Nephron progenitor cell (in vitro differentiated cells): ENCODE measurements at regions not wholly inside any gene's neighbourhood (a gene's known extent, or its start where the extent isn't known, plus 50 kb on each side); places are given as distances from the start of the nearest gene placed in this dataset.
A peak's percentile ranks its signal among the peaks of the same experiment; 100 is the strongest.
"Not testable (repeated sequence)": the region's sequence is repeated elsewhere in the genome, so short reads cannot be mapped to it uniquely, and the experiment has no call there.

Source experiments
- DNase-seq: peaks from one replicate; pipeline ENCODE4 v3.0.0; 2021
- H3K27ac Mint-ChIP-seq: 2 replicates; pipeline ENCODE4 v1.8.0; 2021; ENCODE audit warnings: mild to moderate bottlenecking, moderate library complexity, mixed read lengths
- H3K27me3 Mint-ChIP-seq: 2 replicates; pipeline ENCODE4 v1.8.0; 2021; ENCODE audit warnings: mild to moderate bottlenecking, low read depth, mixed read lengths; ENCODE audit not compliant: poor library complexity
- H3K36me3 Mint-ChIP-seq: 2 replicates; pipeline ENCODE4 v1.8.0; 2021; ENCODE audit warnings: low read depth, mixed read lengths
- H3K4me1 Mint-ChIP-seq: 2 replicates; pipeline ENCODE4 v1.8.0; 2021; ENCODE audit warnings: mixed read lengths
- H3K4me3 Mint-ChIP-seq: 2 replicates; pipeline ENCODE4 v1.8.0; 2021; ENCODE audit warnings: mild to moderate bottlenecking, moderate library complexity, mixed read lengths
- H3K9me3 Mint-ChIP-seq: 2 replicates; pipeline ENCODE4 v1.8.0; 2021; ENCODE audit warnings: mild to moderate bottlenecking, moderate library complexity, mixed read lengths
- TF ChIP-seq, protein P1 (sequence below): fragments of 200-600 bp; sonication (generic); IDR thresholded peaks from 2 replicates; pipeline ENCODE4 v1.5.0; 2021; ENCODE audit warnings: antibody characterized with exemption

DNA sequence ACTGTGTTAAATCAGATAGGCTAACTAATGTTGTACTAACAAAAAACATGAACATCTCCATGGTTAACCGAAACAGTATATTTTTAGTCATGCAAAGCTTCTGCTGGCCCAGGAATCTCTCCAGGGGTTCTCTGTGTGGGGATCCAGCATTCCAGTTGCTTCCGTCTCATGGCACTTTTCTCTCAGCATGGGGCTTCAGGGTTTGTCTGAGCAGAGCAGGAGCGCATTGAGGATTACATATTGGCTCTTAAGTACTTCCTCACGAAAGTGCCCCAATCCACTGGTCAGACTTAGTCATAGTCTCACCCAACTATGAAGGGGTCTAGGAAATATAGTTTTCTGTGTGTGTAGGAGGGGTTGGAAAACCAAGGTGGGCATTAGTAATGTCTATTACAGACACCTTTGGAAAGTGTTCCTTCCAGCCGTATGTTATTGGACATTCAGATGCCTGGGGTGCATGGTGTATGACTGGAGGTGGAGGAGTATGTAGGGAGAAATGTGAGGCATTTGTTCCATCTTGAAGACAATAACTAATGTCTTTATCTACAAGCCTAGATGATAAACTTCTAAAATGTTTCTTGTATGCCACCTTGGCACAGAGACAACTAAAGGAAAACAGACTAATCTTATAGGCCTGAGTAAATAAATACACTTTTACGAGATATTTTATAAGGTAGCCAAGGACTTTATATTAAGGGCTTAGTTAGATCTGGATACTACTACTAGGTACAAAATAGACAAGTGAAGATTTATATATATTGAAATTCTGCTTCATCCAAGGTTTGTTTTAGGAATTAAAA is 123.8 kb upstream of the ZEB2 start:
- Mint-ChIP-seq H3K27me3 (no peaks in the 10 kb centered on the region), H3K4me1 (peaks cover 7% of the 10 kb centered on the region), H3K4me3 (no peak overlapping the region), H3K27ac (peak overlapping the region; percentile 58), H3K9me3 (peaks cover 7% of the 10 kb centered on the region), H3K36me3 (no peaks in the 10 kb centered on the region)
- TF ChIP-seq, protein P1, sequence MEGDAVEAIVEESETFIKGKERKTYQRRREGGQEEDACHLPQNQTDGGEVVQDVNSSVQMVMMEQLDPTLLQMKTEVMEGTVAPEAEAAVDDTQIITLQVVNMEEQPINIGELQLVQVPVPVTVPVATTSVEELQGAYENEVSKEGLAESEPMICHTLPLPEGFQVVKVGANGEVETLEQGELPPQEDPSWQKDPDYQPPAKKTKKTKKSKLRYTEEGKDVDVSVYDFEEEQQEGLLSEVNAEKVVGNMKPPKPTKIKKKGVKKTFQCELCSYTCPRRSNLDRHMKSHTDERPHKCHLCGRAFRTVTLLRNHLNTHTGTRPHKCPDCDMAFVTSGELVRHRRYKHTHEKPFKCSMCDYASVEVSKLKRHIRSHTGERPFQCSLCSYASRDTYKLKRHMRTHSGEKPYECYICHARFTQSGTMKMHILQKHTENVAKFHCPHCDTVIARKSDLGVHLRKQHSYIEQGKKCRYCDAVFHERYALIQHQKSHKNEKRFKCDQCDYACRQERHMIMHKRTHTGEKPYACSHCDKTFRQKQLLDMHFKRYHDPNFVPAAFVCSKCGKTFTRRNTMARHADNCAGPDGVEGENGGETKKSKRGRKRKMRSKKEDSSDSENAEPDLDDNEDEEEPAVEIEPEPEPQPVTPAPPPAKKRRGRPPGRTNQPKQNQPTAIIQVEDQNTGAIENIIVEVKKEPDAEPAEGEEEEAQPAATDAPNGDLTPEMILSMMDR = no peak
- DNase-seq = no peak

DNA sequence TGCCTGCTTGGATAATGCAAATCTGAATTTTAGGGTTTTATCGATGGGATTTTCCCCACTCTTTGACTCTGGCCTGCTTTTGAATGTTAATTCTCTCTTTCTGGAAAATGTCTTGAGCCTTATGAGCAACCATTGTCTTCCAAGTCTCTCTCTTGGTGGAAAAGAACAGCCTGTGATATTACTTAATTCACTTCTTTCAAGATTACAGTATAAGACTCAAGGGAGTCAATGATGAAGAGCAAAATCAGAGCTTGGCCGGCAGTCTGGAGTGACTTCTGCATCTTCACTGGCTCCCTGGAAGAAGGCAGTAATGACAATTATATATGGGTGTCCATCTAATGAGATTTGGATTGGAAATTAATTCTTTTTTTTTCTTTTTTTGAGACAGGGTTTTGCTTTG is 122.9 kb upstream of the ZEB2 start:
- H3K4me1 Mint-ChIP-seq = peaks cover 5% of the 10 kb centered on the region
- TF ChIP-seq, protein P1 = no peak
- no peaks in the 10 kb centered on the region for H3K36me3 Mint-ChIP-seq
- H3K9me3 Mint-ChIP-seq = peaks cover 14% of the 10 kb centered on the region
- H3K27ac Mint-ChIP-seq = no peak overlapping the region
- no peaks in the 10 kb centered on the region for H3K27me3 Mint-ChIP-seq
- DNase-seq = no peak
- H3K4me3 Mint-ChIP-seq = no peak overlapping the region

DNA sequence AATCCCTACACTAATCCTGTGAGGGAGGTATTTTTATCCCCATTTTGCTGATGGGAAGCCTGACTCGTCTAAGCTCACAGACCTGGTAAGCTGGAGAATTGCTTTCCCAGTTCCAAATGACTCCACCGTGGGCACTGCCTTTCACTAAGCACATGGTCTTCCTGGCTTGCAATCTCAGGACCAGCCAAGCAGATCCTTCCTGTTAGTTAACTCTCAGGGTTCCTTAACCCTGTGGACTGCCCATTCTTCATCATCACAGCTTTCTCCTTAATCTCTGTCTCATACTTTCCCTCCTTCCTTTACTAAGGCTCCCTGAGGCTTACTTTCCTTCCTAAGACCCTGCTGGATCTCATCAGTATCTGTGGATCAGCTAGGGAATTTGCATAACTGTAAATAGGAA is 122.2 kb upstream of the ZEB2 start:
- Mint-ChIP-seq H3K4me1 (peaks cover 5% of the 10 kb centered on the region), H3K36me3 (no peaks in the 10 kb centered on the region), H3K27ac (peak overlapping the region; percentile 24), H3K27me3 (peaks cover 2% of the 10 kb centered on the region), H3K9me3 (peaks cover 21% of the 10 kb centered on the region), H3K4me3 (no peak overlapping the region)
- TF ChIP-seq, protein P1 = no peak
- DNase-seq = no peak

DNA sequence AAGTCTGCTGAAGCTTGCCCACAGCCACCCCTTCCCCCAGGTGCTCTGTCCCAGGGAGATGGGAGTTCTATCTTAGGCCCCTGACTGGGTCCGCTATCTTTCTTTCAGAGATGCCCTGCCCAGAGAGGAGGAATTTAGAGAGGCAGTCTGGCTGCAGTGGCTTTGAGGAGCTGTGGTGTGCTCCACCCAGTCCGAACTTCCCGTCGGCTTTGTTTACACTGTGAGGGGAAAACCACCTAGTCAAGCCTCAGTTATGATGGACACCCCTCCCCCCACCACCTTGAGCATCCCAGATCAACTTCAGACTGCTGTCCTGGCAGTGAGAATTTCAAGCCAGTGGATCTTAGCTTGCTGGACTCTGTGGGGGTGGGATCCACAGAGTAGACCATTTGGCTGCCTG is 118.3 kb upstream of the ZEB2 start:
- H3K36me3 Mint-ChIP-seq, H3K4me3 Mint-ChIP-seq, H3K27ac Mint-ChIP-seq, H3K27me3 Mint-ChIP-seq, H3K4me1 Mint-ChIP-seq, DNase-seq: not testable (repeated sequence)
- peaks cover 60% of the 10 kb centered on the region for H3K9me3 Mint-ChIP-seq

DNA sequence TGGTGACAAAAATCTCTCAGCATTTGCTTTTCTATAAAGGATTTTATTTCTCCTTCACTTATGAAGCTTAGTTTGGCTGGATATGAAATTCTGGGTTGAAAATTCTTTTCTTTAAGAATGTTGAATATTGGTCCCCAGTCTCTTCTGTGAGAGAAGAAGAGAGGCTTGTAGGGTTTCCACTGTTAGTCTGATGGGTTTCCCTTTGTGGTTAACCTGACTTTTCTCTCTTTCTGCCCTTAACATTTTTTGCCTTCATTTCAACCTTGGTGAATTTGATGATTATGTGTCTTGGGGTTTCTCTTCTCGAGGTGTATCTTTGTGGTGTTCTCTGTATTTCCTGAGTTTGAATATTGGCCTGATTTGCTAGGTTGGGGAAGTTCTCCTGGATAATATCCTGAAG is 116.9 kb upstream of the ZEB2 start:
- not testable (repeated sequence) for H3K4me1 Mint-ChIP-seq, H3K27ac Mint-ChIP-seq, H3K4me3 Mint-ChIP-seq, DNase-seq, H3K27me3 Mint-ChIP-seq, H3K36me3 Mint-ChIP-seq
- H3K9me3 Mint-ChIP-seq = peaks cover 60% of the 10 kb centered on the region

DNA sequence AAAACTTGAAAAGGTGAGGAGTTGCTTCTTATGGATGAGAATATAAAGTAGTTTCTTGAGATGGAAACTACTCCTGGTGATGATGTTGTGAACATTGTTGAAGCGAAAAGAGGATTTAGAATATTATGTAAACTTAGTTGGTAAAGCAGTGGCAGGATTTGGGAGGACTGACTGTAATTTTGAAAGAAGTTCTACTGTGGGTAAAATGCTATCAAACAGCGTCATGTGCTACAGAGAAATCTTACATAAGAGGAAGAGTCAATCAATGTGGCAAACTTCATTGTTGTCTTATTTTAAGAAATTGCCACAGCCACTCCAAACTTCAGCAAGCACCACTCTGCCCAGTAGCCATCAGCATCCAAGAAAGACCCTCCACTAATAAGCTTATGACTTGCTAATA is 112.9 kb upstream of the ZEB2 start:
- Mint-ChIP-seq H3K9me3 (peaks cover 51% of the 10 kb centered on the region), H3K4me3 (no peak overlapping the region), H3K27me3 (peaks cover 4% of the 10 kb centered on the region), H3K4me1 (no peaks in the 10 kb centered on the region), H3K36me3 (peaks cover 4% of the 10 kb centered on the region), H3K27ac (no peak overlapping the region)
- TF ChIP-seq, protein P1 = no peak
- DNase-seq = no peak

DNA sequence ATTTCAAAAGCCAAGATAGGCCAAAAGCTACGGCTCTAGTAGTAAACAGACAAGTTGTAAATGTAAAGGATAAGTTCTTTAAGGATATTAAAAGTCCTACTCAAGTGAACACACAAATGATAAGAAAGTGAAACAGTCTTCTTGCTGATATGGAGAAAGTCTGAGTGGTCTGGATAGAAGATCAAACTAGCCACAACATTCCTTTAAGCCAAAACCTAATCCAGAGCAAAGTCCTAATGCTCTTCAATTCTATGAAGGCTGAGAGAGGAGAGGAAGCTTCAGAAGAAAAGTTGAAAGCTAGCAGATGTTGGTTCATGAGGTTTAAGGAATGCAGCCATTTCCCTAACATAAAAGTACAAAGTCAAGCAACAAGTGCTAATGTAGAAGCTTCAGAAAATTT is 111.7 kb upstream of the ZEB2 start:
- no peak overlapping the region for H3K4me3 Mint-ChIP-seq
- no peak for DNase-seq
- no peaks in the 10 kb centered on the region for H3K4me1 Mint-ChIP-seq

More for the DNA sequence above, 111.7 kb upstream of the ZEB2 start:
- H3K27ac Mint-ChIP-seq = no peak overlapping the region
- H3K9me3 Mint-ChIP-seq = peaks cover 39% of the 10 kb centered on the region
- TF ChIP-seq, protein P1 = no peak
- peaks cover 4% of the 10 kb centered on the region for H3K36me3 Mint-ChIP-seq
- no peaks in the 10 kb centered on the region for H3K27me3 Mint-ChIP-seq
